Keratinocyte (primary cell): ENCODE measurements at regions not wholly inside any gene's neighbourhood (a gene's known extent, or its start where the extent isn't known, plus 50 kb on each side); places are given as distances from the start of the nearest gene placed in this dataset.

Experiments
- DNase-seq: peaks from one replicate; pipeline ENCODE4 v3.0.0-alpha.2; 2011; ENCODE audit warnings: low read depth, missing footprints, low spot score
- FAIRE-seq: peaks from 2 replicates; lab custom pipeline; 2011; peaks lifted over from hg19 to GRCh38; lab: Jason Lieb, UNC
- H2AFZ ChIP-seq: 2 replicates; pipeline ENCODE4 v1.6.0; 2012; ENCODE audit warnings: low read length, control low read depth, inconsistent platforms; ENCODE audit not compliant: control insufficient read depth
- H3K27ac ChIP-seq: 2 replicates; pipeline ENCODE4 v1.5.1; 2011; ENCODE audit warnings: low read length; ENCODE audit not compliant: control insufficient read depth, insufficient read depth
- H3K27me3 ChIP-seq: 3 replicates; pipeline ENCODE4 v1.6.0; 2011; ENCODE audit warnings: low read length; ENCODE audit not compliant: control insufficient read depth, insufficient read depth; ENCODE audit errors: extremely low read depth
- H3K36me3 ChIP-seq, 2 experiments: 2 replicates in 1 of 2; 3 replicates in 1 of 2; pipeline ENCODE4 v1.5.1; 2011; ENCODE audit warnings: low read length in 2 of 2, mild to moderate bottlenecking in 1 of 2; ENCODE audit not compliant: control insufficient read depth in 2 of 2, insufficient read depth in 2 of 2; ENCODE audit errors: extremely low read depth in 1 of 2
- H3K4me1 ChIP-seq: 3 replicates; pipeline ENCODE4 v1.5.1; 2011; ENCODE audit warnings: low read length; ENCODE audit not compliant: control insufficient read depth, insufficient read depth; ENCODE audit errors: extremely low read depth
- H3K4me2 ChIP-seq: 3 replicates; pipeline ENCODE4 v1.6.0; 2011; ENCODE audit warnings: low read depth, low read length; ENCODE audit not compliant: control insufficient read depth, insufficient read depth; ENCODE audit errors: extremely low read depth
- H3K4me3 ChIP-seq, 3 experiments: fragments of 200-600 bp in 1 of 3; sonication (generic) in 1 of 3; 2 replicates in 2 of 3; 3 replicates in 1 of 3; pipeline ENCODE4 v1.5.1; 2011 to 2016; ENCODE audit warnings: low read length in 3 of 3, mild to moderate bottlenecking in 3 of 3, control low read depth in 2 of 3, inconsistent platforms in 1 of 3, low read depth in 1 of 3, mixed read lengths in 1 of 3, mixed run types in 1 of 3, moderate library complexity in 1 of 3; ENCODE audit not compliant: control insufficient read depth in 2 of 3, insufficient read depth in 2 of 3; ENCODE audit errors: extremely low read depth in 1 of 3
- H3K79me2 ChIP-seq: 2 replicates; pipeline ENCODE4 v1.6.0; 2012; ENCODE audit warnings: low read length; ENCODE audit not compliant: control insufficient read depth, insufficient read depth
- H3K9ac ChIP-seq: 3 replicates; pipeline ENCODE4 v1.6.0; 2011; ENCODE audit warnings: low read length; ENCODE audit not compliant: control insufficient read depth, insufficient read depth; ENCODE audit errors: extremely low read depth
- H3K9me1 ChIP-seq: 3 replicates; pipeline ENCODE4 v1.6.0; 2011; ENCODE audit warnings: low read length; ENCODE audit not compliant: control insufficient read depth, insufficient read depth; ENCODE audit errors: extremely low read depth
- H3K9me3 ChIP-seq: 2 replicates; pipeline ENCODE4 v1.5.1; 2012; ENCODE audit warnings: low read depth, low read length; ENCODE audit not compliant: control insufficient read depth
- H4K20me1 ChIP-seq: 3 replicates; pipeline ENCODE4 v1.6.0; 2011; ENCODE audit warnings: low read length; ENCODE audit not compliant: control insufficient read depth, insufficient read depth; ENCODE audit errors: extremely low read depth
- EZH2 ChIP-seq: IDR thresholded peaks from one replicate; pipeline ENCODE4 v1.6.1; 2012; ENCODE audit warnings: inconsistent platforms, mild to moderate bottlenecking, low read length, moderate library complexity
- dilution Hi-C: fragments of 300-500 bp; cut with MboI; formaldehyde crosslinking; loops from one replicate; pipeline ENCODE4 v1.7.0; 2020; ENCODE audit warnings: low sequenced_read_pairs; ENCODE audit not compliant: extremely low pct_ligation_motif_present
- TF ChIP-seq, protein P1 (sequence below), 3 experiments: IDR thresholded peaks in 1 of 3; conservative IDR thresholded peaks in 1 of 3; optimal IDR thresholded peaks in 1 of 3; 2 replicates in 2 of 3; 3 replicates in 1 of 3; pipeline versions ENCODE3 to v1.5.1; 2011; ENCODE audit warnings: low read length in 3 of 3, mild to moderate bottlenecking in 3 of 3, moderate library complexity in 2 of 3, control low read depth in 1 of 3, inconsistent platforms in 1 of 3; ENCODE audit not compliant: insufficient read depth in 2 of 3; ENCODE audit errors: extremely low read depth in 1 of 3

DNA sequence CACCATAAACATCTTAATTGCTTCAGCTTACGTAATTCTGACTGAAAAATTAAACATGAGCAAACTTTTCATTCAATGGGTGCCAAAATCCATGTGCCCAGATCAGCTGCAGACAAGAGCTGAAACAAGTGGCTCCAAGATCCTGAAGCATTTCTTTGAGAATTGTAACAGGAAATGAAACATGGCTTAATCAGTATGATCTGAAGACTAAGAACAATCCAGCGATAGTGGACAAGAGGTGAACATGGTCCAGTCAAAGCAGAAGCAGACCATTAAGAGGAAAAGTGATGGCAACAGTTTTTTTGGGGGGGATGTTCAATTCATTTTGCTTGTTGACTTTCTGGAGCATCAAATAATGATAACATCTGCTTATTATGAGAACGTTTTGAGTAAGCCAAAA, 1964.5 kb upstream of the RAG2 start:
- H4K20me1 ChIP-seq = no peaks in the 10 kb centered on the region
- H3K36me3 ChIP-seq = no peaks in the 10 kb centered on the region
- no peak overlapping the region for H3K9ac ChIP-seq
- no peak overlapping the region for H3K27ac ChIP-seq
- H3K4me2 ChIP-seq = no peak overlapping the region
- FAIRE-seq (no peak), DNase-seq (no peak)
- H3K9me1 ChIP-seq = no peaks in the 10 kb centered on the region
- no peaks in the 10 kb centered on the region for H3K4me1 ChIP-seq
- H3K9me3 ChIP-seq = peaks cover 2% of the 10 kb centered on the region
- H2AFZ ChIP-seq = no peak overlapping the region
- dilution Hi-C loops = no loop called here
- no peaks in the 10 kb centered on the region for H3K27me3 ChIP-seq
- no peak for TF ChIP-seq EZH2
- TF ChIP-seq, protein P1, sequence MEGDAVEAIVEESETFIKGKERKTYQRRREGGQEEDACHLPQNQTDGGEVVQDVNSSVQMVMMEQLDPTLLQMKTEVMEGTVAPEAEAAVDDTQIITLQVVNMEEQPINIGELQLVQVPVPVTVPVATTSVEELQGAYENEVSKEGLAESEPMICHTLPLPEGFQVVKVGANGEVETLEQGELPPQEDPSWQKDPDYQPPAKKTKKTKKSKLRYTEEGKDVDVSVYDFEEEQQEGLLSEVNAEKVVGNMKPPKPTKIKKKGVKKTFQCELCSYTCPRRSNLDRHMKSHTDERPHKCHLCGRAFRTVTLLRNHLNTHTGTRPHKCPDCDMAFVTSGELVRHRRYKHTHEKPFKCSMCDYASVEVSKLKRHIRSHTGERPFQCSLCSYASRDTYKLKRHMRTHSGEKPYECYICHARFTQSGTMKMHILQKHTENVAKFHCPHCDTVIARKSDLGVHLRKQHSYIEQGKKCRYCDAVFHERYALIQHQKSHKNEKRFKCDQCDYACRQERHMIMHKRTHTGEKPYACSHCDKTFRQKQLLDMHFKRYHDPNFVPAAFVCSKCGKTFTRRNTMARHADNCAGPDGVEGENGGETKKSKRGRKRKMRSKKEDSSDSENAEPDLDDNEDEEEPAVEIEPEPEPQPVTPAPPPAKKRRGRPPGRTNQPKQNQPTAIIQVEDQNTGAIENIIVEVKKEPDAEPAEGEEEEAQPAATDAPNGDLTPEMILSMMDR (optimal IDR thresholded peaks at IDR 0.05 in 1 of 3, IDR thresholded peaks at IDR 0.05 in 1 of 3, conservative IDR thresholded peaks at IDR 0.05 in 1 of 3; ENCODE audit: extremely low read depth in 1 of 3, insufficient read depth in 2 of 3, low read length in 3 of 3) = no peak
- H3K79me2 ChIP-seq = no peaks in the 10 kb centered on the region
- H3K4me3 ChIP-seq = no peak overlapping the region

DNA sequence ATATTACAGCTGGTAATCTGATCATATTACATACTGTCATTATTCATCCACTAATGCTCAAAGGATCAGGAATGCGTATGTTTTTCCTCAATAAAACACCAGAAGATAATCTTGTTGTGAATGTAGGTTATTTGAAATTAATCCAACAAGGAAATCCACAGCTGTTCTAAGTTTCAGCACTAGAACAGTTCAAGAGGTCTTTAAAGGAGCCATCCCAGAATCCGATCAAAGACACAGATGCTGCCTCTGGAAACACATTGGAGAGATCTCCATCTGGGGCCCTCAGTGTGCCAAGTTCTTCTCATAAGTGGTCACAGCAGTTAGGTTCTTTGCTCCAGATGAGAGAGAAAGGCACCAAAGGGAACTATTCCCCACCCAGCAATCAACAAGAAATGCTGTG, 1955.1 kb upstream of the RAG2 start:
- no peak overlapping the region for H3K4me3 ChIP-seq
- no peak overlapping the region for H3K9ac ChIP-seq
- H3K4me2 ChIP-seq = no peak overlapping the region
- H3K27me3 ChIP-seq = no peaks in the 10 kb centered on the region
- no peak overlapping the region for H3K27ac ChIP-seq
- no peak overlapping the region for H2AFZ ChIP-seq
- no peaks in the 10 kb centered on the region for H4K20me1 ChIP-seq
- H3K79me2 ChIP-seq = no peaks in the 10 kb centered on the region
- no peaks in the 10 kb centered on the region for H3K9me3 ChIP-seq
- H3K36me3 ChIP-seq = no peaks in the 10 kb centered on the region
- H3K4me1 ChIP-seq = no peaks in the 10 kb centered on the region
- dilution Hi-C loops = no loop called here
- no peaks in the 10 kb centered on the region for H3K9me1 ChIP-seq
- TF ChIP-seq EZH2 = no peak
- TF ChIP-seq, protein P1 (optimal IDR thresholded peaks at IDR 0.05 in 1 of 3, IDR thresholded peaks at IDR 0.05 in 1 of 3, conservative IDR thresholded peaks at IDR 0.05 in 1 of 3; ENCODE audit: extremely low read depth in 1 of 3, insufficient read depth in 2 of 3, low read length in 3 of 3) = no peak
- FAIRE-seq = no peak
- DNase-seq = no peak
